OCI-LY3 (cell line): ENCODE measurements at regions not wholly inside any gene's neighbourhood (a gene's known extent, or its start where the extent isn't known, plus 50 kb on each side); places are given as distances from the start of the nearest gene placed in this dataset.

Experiments used
- EZH2phosphoT487 ChIP-seq: fragments of 200-600 bp; shearing (Covaris generic); IDR thresholded peaks from 2 replicates; pipeline ENCODE4 v1.6.1; 2018; ENCODE audit warnings: antibody characterized with exemption, mixed run types, low read depth
- TF ChIP-seq, protein P1 (sequence below): fragments of 200-600, 300-600 bp; sonication (generic); IDR thresholded peaks from 2 replicates; pipeline ENCODE4 v1.5.1; 2014; ENCODE audit warnings: antibody characterized with exemption, low read length, low read depth

GRCh38 chr18:61194726-61195125 lies 138.5 kb upstream of the CDH20 start:
- TF ChIP-seq, protein P1, sequence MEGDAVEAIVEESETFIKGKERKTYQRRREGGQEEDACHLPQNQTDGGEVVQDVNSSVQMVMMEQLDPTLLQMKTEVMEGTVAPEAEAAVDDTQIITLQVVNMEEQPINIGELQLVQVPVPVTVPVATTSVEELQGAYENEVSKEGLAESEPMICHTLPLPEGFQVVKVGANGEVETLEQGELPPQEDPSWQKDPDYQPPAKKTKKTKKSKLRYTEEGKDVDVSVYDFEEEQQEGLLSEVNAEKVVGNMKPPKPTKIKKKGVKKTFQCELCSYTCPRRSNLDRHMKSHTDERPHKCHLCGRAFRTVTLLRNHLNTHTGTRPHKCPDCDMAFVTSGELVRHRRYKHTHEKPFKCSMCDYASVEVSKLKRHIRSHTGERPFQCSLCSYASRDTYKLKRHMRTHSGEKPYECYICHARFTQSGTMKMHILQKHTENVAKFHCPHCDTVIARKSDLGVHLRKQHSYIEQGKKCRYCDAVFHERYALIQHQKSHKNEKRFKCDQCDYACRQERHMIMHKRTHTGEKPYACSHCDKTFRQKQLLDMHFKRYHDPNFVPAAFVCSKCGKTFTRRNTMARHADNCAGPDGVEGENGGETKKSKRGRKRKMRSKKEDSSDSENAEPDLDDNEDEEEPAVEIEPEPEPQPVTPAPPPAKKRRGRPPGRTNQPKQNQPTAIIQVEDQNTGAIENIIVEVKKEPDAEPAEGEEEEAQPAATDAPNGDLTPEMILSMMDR: no peak
- no peak for TF ChIP-seq EZH2phosphoT487
